HG02938 (cell line): ENCODE measurements at regions not wholly inside any gene's neighbourhood (a gene's known extent, or its start where the extent isn't known, plus 50 kb on each side); places are given as distances from the start of the nearest gene placed in this dataset.

ENCODE experiments used
- ATAC-seq: cut with Tn5 transposase; IDR thresholded peaks from one replicate; pipeline ENCODE4 v1.9.1; 2021; ENCODE audit warnings: mild to moderate bottlenecking, moderate library complexity; ENCODE audit not compliant: unreplicated experiment

GRCh38 chr6:104326173-104327001 is 533.3 kb downstream of the HACE1 start:
- peak; percentile 86 for ATAC-seq

GRCh38 chr6:104325341-104326172 is 534.2 kb downstream of the HACE1 start:
- ATAC-seq: no peak

GRCh38 chr6:104324301-104324700 is 535.4 kb downstream of the HACE1 start:
- ATAC-seq: no peak

GRCh38 chr6:104322841-104323240 is 536.9 kb downstream of the HACE1 start:
- ATAC-seq: no peak

GRCh38 chr6:104321301-104321700 is 538.4 kb downstream of the HACE1 start:
- no peak for ATAC-seq

GRCh38 chr6:104320896-104321295 is 538.8 kb downstream of the HACE1 start:
- ATAC-seq: no peak

- ATAC-seq: no peak
These were observed 546.9 kb downstream of the HACE1 start for GRCh38 chr6:104312851-104313250.

- ATAC-seq: no peak
These were observed 553.5 kb downstream of the HACE1 start for GRCh38 chr6:104306211-104306610.

GRCh38 chr6:104305206-104305605 is 554.5 kb downstream of the HACE1 start:
- no peak for ATAC-seq

- no peak for ATAC-seq
These were observed 557.8 kb downstream of the HACE1 start for GRCh38 chr6:104301951-104302350.

GRCh38 chr6:104286641-104287040 is 573.1 kb downstream of the HACE1 start:
- no peak for ATAC-seq

- ATAC-seq: no peak
These were observed 574.8 kb downstream of the HACE1 start for GRCh38 chr6:104284872-104285271.

GRCh38 chr6:104282581-104282980 is 577.1 kb downstream of the HACE1 start:
- no peak for ATAC-seq

- ATAC-seq: no peak
These were observed 578.3 kb downstream of the HACE1 start for GRCh38 chr6:104281370-104281769.

GRCh38 chr6:104268389-104268788 is 591.3 kb downstream of the HACE1 start:
- no peak for ATAC-seq

- ATAC-seq: no peak
These were observed 592.8 kb downstream of the HACE1 start for GRCh38 chr6:104266922-104267321.

GRCh38 chr6:104256646-104257045 is 603.1 kb downstream of the HACE1 start:
- no peak for ATAC-seq

- ATAC-seq: no peak
These were observed 606.5 kb downstream of the HACE1 start for GRCh38 chr6:104253236-104253635.

GRCh38 chr6:104252276-104252675 is 607.4 kb downstream of the HACE1 start:
- ATAC-seq: no peak

GRCh38 chr6:104251651-104252050 is 608.1 kb downstream of the HACE1 start:
- ATAC-seq: no peak

- no peak for ATAC-seq
These were observed 618.9 kb downstream of the HACE1 start for GRCh38 chr6:104240865-104241264.

GRCh38 chr6:104239971-104240370 is 619.7 kb downstream of the HACE1 start:
- no peak for ATAC-seq
